ENCODE measurements at regions not wholly inside any gene's neighbourhood (a gene's known extent, or its start where the extent isn't known, plus 50 kb on each side); places are given as distances from the start of the nearest gene placed in this dataset.

GRCh38 chrX:25131055-25131454 lies 115.3 kb upstream of the ARX start:
- TF ChIP-seq ZNF384 (IDR thresholded peaks at IDR 0.05) (no peak), SP1 (IDR thresholded peaks at IDR 0.05) (no peak), HDGF (IDR thresholded peaks at IDR 0.05; ENCODE audit: borderline replicate concordance) (no peak), PKNOX1 (IDR thresholded peaks at IDR 0.05) (no peak), FOXA1 (IDR thresholded peaks at IDR 0.05) (no peak), FOXK2 (IDR thresholded peaks at IDR 0.05) (no peak), BHLHE40 (IDR thresholded peaks at IDR 0.05; ENCODE audit: borderline replicate concordance) (no peak), ELF4 (IDR thresholded peaks at IDR 0.05) (no peak), NFRKB (IDR thresholded peaks at IDR 0.05) (no peak), CTBP1 (IDR thresholded peaks at IDR 0.05; ENCODE audit: borderline replicate concordance) (no peak), TARDBP (IDR thresholded peaks at IDR 0.05) (no peak), SUZ12 (IDR thresholded peaks at IDR 0.05) (no peak)

Measured in HEK293T (cell line).